Breast epithelium (tissue), 4 donors: ENCODE measurements at regions not wholly inside any gene's neighbourhood (a gene's known extent, or its start where the extent isn't known, plus 50 kb on each side); places are given as distances from the start of the nearest gene placed in this dataset.

Source experiments
- DNase-seq, 2 donors: peaks; one replicate each; pipeline ENCODE4 v3.0.0-alpha.2; 2019; ENCODE audit warnings: low spot score in 2 of 2
- H3K27ac ChIP-seq, 2 donors: fragments of 200-600 bp; sonication (generic) in 1 of 2; one replicate each; pipeline ENCODE4 v1.5.1; 2016 to 2019; ENCODE audit warnings: mild to moderate bottlenecking in 1 of 2
- H3K27me3 ChIP-seq, 2 donors: fragments of 200-600 bp; sonication (generic) in 1 of 2; one replicate each; pipeline versions ENCODE4 v1.5.1 to v1.6.0; 2017 to 2019; ENCODE audit warnings: control low read depth in 1 of 2, mild to moderate bottlenecking in 1 of 2
- H3K36me3 ChIP-seq: fragments of 200-600 bp; one replicate; pipeline ENCODE4 v1.5.1; 2019
- H3K4me1 ChIP-seq, 2 donors: fragments of 200-600 bp; sonication (generic); one replicate each; pipeline ENCODE4 v1.5.1; 2016 to 2019; ENCODE audit warnings: control low read depth in 1 of 2
- H3K4me3 ChIP-seq, 3 donors: fragments of 200-600 bp; sonication (generic); 1 replicate in 2 of 3; 2 replicates in 1 of 3; pipeline ENCODE4 v1.5.1; 2016 to 2019; ENCODE audit warnings: mild to moderate bottlenecking in 3 of 3, moderate library complexity in 2 of 3
- H3K9me3 ChIP-seq, 2 donors: fragments of 200-600 bp; sonication (generic) in 1 of 2; one replicate each; pipeline ENCODE4 v1.5.1; 2016 to 2019; ENCODE audit warnings: control low read depth in 1 of 2
- POLR2A ChIP-seq: fragments of 450-650 bp; IDR thresholded peaks from one replicate; pipeline ENCODE4 v1.6.1; 2016; ENCODE audit warnings: antibody characterized with exemption, mild to moderate bottlenecking, moderate library complexity
- POLR2AphosphoS5 ChIP-seq, 3 donors: sonication (generic); formaldehyde crosslinking; IDR thresholded peaks; one replicate each; pipeline ENCODE4 v1.6.1; 2017; ENCODE audit warnings: antibody characterized with exemption in 3 of 3
- intact Hi-C: fragments of 100-400 bp; cut with DNase I; formaldehyde crosslinking; loops from one replicate; pipeline ENCODE4 v1.15.1; 2023; ENCODE audit warnings: low total_unique reads
- TF ChIP-seq, protein P1 (sequence below), 3 donors: fragments of 450-650 bp; IDR thresholded peaks; one replicate each; pipeline ENCODE4 v1.5.1; 2016 to 2017; ENCODE audit warnings: antibody characterized with exemption in 3 of 3, mild to moderate bottlenecking in 3 of 3, moderate library complexity in 3 of 3

DNA sequence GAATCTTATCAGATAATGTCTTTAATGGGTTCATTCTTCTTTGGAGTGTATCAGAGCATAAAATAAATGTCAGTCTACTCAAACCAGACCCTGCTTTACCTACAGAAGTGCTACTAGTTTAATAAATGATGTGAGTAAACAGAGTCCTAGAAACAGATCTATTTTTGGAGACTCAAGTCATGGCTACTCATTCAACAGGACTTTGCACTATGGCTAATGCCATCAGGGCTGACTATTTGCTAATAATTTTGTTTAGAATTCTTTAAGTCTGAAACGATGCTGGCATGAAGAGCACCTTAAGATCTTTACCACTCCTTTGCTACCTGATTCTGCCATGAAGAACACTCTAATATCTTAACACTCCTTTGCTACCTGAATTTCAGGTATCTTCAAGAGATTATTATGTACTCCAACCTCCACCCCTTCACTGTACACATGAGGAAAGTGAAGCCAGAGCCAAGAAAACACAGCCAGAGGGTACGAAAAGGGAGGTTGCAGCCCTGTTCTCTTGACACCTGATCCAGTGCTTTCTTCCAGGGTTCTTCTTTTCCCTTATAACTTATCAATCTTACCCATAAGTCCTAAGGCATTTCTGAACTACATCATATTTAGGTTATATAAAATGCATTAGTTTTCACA is 62.4 kb downstream of the ZNF608 start:
- no peaks in the 10 kb centered on the region for H3K9me3 ChIP-seq
- TF ChIP-seq POLR2AphosphoS5 (IDR thresholded peaks at IDR 0.05) = no peak
- TF ChIP-seq, protein P1, sequence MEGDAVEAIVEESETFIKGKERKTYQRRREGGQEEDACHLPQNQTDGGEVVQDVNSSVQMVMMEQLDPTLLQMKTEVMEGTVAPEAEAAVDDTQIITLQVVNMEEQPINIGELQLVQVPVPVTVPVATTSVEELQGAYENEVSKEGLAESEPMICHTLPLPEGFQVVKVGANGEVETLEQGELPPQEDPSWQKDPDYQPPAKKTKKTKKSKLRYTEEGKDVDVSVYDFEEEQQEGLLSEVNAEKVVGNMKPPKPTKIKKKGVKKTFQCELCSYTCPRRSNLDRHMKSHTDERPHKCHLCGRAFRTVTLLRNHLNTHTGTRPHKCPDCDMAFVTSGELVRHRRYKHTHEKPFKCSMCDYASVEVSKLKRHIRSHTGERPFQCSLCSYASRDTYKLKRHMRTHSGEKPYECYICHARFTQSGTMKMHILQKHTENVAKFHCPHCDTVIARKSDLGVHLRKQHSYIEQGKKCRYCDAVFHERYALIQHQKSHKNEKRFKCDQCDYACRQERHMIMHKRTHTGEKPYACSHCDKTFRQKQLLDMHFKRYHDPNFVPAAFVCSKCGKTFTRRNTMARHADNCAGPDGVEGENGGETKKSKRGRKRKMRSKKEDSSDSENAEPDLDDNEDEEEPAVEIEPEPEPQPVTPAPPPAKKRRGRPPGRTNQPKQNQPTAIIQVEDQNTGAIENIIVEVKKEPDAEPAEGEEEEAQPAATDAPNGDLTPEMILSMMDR (IDR thresholded peaks at IDR 0.05) = no peak
- no peak for TF ChIP-seq POLR2A

DNA sequence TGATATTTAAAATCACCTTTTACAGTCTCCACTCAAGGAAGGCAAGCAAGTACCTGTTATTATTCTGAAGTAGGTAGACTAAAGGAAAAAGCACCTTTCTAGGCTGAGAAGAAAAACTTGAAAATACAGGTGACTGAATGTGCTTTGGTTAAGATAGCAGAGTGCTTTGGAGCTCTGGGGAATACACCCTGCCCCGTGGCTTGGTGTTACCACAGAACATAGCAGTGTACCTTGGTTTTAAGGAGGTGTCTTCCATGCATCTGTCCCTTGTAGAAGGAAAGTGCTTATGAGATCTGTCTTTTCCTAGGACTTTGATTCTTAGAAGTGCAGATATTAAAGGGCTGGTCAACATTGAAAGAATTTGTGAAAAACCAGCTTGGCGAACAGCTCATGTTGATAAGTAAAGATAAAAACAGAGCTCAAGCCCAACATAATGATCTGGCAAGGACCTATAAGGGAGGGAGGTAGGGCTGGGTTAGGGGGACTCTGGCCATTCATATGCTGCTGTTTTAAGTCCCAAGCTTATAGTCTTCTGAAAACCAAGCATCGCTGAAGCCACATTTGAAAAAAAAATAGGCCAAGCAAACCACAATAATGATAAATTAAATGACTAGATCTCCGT is 66.8 kb downstream of the ZNF608 start:
- Histone ChIP-seq H3K27ac (peak overlapping the region in 1 of 2 donors; percentile 68), H3K4me3 (no peak overlapping the region), H3K36me3 (no peaks in the 10 kb centered on the region), H3K27me3 (no peaks in the 10 kb centered on the region), H3K4me1 (peaks cover 0 to 17% of the 10 kb centered on the region in 2 donors), H3K9me3 (no peaks in the 10 kb centered on the region)
- no peak for DNase-seq
- intact Hi-C loops = no loop called here
- TF ChIP-seq, protein P1 (IDR thresholded peaks at IDR 0.05) = no peak
- TF ChIP-seq POLR2AphosphoS5 (IDR thresholded peaks at IDR 0.05) (no peak), POLR2A (no peak)

More for the DNA sequence above, 62.4 kb downstream of the ZNF608 start:
- Histone ChIP-seq H3K36me3 (no peaks in the 10 kb centered on the region), H3K27me3 (no peaks in the 10 kb centered on the region), H3K27ac (no peak overlapping the region), H3K4me1 (peaks cover 0 to 4% of the 10 kb centered on the region in 2 donors), H3K4me3 (no peak overlapping the region)
- no peak for DNase-seq
- intact Hi-C loops = no loop called here

DNA sequence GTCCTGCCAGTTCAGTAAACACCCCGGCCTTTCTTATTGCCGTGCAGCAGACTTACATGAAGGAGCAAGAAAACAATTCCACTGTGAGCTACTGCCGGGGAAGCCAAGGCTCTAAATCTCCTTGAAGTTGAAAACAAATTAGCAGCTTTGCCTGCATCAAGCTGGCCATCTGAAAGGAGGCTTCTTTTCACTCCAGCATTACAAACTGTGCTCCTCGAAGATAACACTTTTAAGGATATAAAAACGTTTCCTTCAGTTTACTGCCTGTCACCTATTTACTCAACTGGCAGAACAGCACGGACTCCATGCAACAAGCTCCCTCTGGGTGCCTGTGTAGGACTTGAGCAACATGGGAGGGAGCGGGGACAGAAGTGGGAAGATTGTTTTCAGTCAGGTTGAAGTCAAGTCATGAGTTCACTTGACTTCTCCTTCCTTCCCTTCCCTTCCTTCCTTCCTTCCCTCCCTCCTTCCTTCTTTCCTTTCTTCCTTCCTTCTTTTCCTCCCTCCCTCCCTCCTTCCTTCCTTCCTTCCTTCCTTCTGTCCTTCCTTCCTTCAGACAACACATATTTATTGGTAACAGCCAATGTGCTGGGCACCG is 67.4 kb downstream of the ZNF608 start:
- Histone ChIP-seq H3K9me3 (no peaks in the 10 kb centered on the region), H3K36me3 (no peaks in the 10 kb centered on the region), H3K4me3 (no peak overlapping the region), H3K4me1 (peaks cover 0 to 17% of the 10 kb centered on the region in 2 donors), H3K27me3 (no peaks in the 10 kb centered on the region), H3K27ac (peak overlapping the region in 1 of 2 donors; percentile 68)
- TF ChIP-seq POLR2AphosphoS5 (IDR thresholded peaks at IDR 0.05) (no peak), POLR2A (no peak)
- TF ChIP-seq, protein P1 (IDR thresholded peaks at IDR 0.05) = no peak
- intact Hi-C loops = no loop called here
- no peak for DNase-seq

DNA sequence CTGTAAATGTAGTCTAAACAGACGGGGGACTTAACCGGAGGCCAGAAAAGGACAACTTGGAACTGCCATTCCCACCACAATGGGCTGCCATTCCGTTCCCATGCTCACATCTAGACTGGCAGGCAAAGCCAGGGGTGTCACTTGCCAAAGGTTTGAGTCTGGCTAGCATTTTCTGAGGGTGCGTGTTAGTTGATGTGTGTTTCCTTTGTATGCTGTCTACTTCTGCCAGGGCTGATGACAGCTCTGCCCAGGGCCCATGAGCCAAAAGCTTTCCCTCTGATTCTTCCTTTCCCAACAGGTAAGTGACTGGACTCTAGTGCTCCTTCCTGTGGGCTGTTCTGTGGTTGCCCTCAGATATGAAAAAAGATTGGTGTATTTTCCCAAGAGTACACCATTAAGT is 68.0 kb downstream of the ZNF608 start:
- Histone ChIP-seq H3K4me3 (no peak overlapping the region), H3K27me3 (no peaks in the 10 kb centered on the region), H3K27ac (peak overlapping the region; percentile 68 to 72), H3K4me1 (peaks cover 0 to 17% of the 10 kb centered on the region in 2 donors), H3K36me3 (no peaks in the 10 kb centered on the region), H3K9me3 (no peaks in the 10 kb centered on the region)
- no peak for TF ChIP-seq POLR2AphosphoS5 (IDR thresholded peaks at IDR 0.05)
- TF ChIP-seq POLR2A = no peak
- TF ChIP-seq, protein P1 (IDR thresholded peaks at IDR 0.05) = no peak
- intact Hi-C loops = no loop called here
- DNase-seq = no peak
